Transverse colon (tissue), 4 donors: ENCODE measurements at regions not wholly inside any gene's neighbourhood (a gene's known extent, or its start where the extent isn't known, plus 50 kb on each side); places are given as distances from the start of the nearest gene placed in this dataset.

Source experiments
- DNase-seq: peaks from one replicate; pipeline ENCODE4 v3.0.0-alpha.2; 2019
- H3K27ac ChIP-seq, 4 donors: fragments of 200-600 bp; sonication (generic); 2 replicates each; pipeline ENCODE4 v1.5.1; 2016 to 2018; ENCODE audit warnings: inconsistent platforms in 4 of 4
- H3K27me3 ChIP-seq: fragments of 200-600 bp; sonication (generic); 2 replicates; pipeline ENCODE4 v1.5.1; 2017; ENCODE audit warnings: inconsistent platforms
- H3K36me3 ChIP-seq, 4 donors: fragments of 200-600 bp; sonication (generic); 2 replicates each; pipeline ENCODE4 v1.5.1; 2017 to 2019; ENCODE audit warnings: inconsistent platforms in 4 of 4
- H3K4me1 ChIP-seq, 4 donors: fragments of 200-600 bp; sonication (generic); 2 replicates each; pipeline ENCODE4 v1.5.1; 2017 to 2020; ENCODE audit warnings: inconsistent platforms in 4 of 4
- H3K4me3 ChIP-seq, 4 donors: fragments of 200-600 bp; sonication (generic); 1 replicate in 1 of 4; 2 replicates in 3 of 4; pipeline versions ENCODE4 v1.5.1 to v1.6.1; 2017 to 2019; ENCODE audit warnings: inconsistent platforms in 4 of 4
- H3K9me3 ChIP-seq, 2 donors: fragments of 200-600 bp; sonication (generic); 2 replicates each; pipeline ENCODE4 v1.5.1; 2017 to 2019; ENCODE audit warnings: inconsistent platforms in 2 of 2
- EP300 ChIP-seq: sonication (generic); formaldehyde crosslinking; IDR thresholded peaks from one replicate; pipeline ENCODE4 v1.6.1; 2017; ENCODE audit warnings: antibody characterized with exemption, low read depth
- POLR2A ChIP-seq: fragments of 450-650 bp; IDR thresholded peaks from one replicate; pipeline ENCODE4 v1.6.1; 2016; ENCODE audit warnings: antibody characterized with exemption, mild to moderate bottlenecking, moderate library complexity
- POLR2AphosphoS5 ChIP-seq, 3 donors: sonication (generic); formaldehyde crosslinking; IDR thresholded peaks; one replicate each; pipeline ENCODE4 v1.6.1; 2016; ENCODE audit warnings: antibody characterized with exemption in 3 of 3
- WGBS, 2 donors: methylation state at CpG; one replicate each; pipeline ENCODE4 v1.1.5; 2018; ENCODE audit warnings: low coverage in 1 of 2; 5-methylcytosine and 5-hydroxymethylcytosine counted together
- in situ Hi-C, 4 donors: fragments of 200-750 bp; cut with MboI; loops; one replicate each; pipeline versions ENCODE4 v1.15.0 to v1.15.1; 2017; ENCODE audit warnings: low sequenced_read_pairs in 3 of 4, low pct_ligation_motif_present in 1 of 4, low pct_unique_long_range_greater_than_20kb in 1 of 4
- intact Hi-C: fragments of 100-400 bp; cut with DNase I; formaldehyde crosslinking; loops from one replicate; pipeline ENCODE4 v1.15.1; 2023; ENCODE audit warnings: low total_unique reads
- TF ChIP-seq, protein P1 (sequence below), 5 experiments: fragments of 200-600 bp in 3 of 5; fragments of 450-650 bp in 2 of 5; sonication (generic) in 3 of 5; IDR thresholded peaks; 1 replicate in 2 of 5; 2 replicates in 3 of 5; pipeline ENCODE4 v1.5.1; 2016 to 2017; ENCODE audit warnings: antibody characterized with exemption in 5 of 5, inconsistent platforms in 3 of 5, mild to moderate bottlenecking in 2 of 5, moderate library complexity in 1 of 5

DNA sequence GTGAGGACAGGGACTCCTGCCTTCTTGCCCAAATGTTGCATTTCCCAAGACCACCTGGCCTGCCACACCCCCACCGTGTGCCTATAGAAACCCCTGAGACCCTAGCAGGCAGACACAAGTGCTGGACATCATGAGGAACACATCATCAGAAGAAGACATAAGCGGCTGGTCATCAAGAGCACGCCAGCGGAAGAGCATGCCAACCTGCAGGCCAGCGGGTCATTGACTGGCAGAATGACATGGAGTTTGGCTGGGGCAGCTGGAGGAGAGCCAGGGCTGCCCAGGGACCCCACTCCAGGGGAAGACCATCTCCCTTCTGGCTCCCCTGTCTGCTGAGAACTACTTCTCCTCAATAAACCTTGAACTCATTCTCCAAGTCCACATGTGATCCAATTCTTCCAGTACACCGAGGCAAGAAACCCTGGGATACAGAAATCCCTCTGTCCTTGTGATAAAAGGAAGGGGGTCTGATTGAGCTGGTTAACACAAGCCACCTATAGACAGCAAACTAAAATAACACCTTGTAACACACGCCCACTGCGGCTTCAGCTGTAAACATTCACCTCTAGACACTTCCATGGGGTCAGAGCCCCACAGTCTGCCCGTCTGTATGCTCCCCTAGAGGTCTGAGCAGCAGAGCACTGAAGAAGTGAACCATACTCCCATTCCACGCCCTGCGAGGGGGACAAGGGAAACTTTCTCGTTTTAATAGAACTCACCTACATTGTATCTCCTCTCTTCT, 164.8 kb upstream of the EMCN start:
- Histone ChIP-seq H3K27ac (no peak overlapping the region), H3K4me3 (no peak overlapping the region), H3K27me3 (no peaks in the 10 kb centered on the region), H3K9me3 (no peaks in the 10 kb centered on the region), H3K36me3 (no peaks in the 10 kb centered on the region), H3K4me1 (no peaks in the 10 kb centered on the region)
- WGBS, 2 donors: 80 to 100% methylated on average over 1 to 12 of the region's 12 CpGs
- no peak for DNase-seq
- TF ChIP-seq EP300 (no peak), POLR2A (no peak), POLR2AphosphoS5 (IDR thresholded peaks at IDR 0.05) (no peak)
- TF ChIP-seq, protein P1, sequence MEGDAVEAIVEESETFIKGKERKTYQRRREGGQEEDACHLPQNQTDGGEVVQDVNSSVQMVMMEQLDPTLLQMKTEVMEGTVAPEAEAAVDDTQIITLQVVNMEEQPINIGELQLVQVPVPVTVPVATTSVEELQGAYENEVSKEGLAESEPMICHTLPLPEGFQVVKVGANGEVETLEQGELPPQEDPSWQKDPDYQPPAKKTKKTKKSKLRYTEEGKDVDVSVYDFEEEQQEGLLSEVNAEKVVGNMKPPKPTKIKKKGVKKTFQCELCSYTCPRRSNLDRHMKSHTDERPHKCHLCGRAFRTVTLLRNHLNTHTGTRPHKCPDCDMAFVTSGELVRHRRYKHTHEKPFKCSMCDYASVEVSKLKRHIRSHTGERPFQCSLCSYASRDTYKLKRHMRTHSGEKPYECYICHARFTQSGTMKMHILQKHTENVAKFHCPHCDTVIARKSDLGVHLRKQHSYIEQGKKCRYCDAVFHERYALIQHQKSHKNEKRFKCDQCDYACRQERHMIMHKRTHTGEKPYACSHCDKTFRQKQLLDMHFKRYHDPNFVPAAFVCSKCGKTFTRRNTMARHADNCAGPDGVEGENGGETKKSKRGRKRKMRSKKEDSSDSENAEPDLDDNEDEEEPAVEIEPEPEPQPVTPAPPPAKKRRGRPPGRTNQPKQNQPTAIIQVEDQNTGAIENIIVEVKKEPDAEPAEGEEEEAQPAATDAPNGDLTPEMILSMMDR (IDR thresholded peaks at IDR 0.05): no peak
- in situ Hi-C loops: no loop called here
- intact Hi-C loops: no loop called here

DNA sequence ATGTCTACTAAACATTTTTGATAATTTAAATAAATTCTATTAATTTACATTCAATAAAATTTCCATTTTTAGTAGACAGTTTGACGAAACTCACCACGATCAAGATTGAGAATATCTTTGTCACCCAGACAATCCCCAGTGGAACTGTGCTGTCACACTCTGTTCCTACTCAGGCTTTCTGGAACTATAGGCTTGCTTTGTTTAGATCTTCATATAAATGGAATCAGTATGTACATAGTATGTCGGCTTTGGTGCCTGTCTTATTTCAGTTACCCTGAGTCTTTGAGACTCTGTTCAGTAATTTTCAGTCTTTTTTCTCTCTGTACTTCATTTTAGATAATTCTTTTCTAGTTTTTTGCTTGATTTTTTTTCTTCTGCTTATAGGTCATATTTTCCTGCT, 163.5 kb upstream of the EMCN start:
- no peaks in the 10 kb centered on the region for H3K36me3 ChIP-seq
- DNase-seq: no peak
- intact Hi-C loops (no loop called here), in situ Hi-C loops (no loop called here)
- TF ChIP-seq EP300 (no peak), POLR2A (no peak), POLR2AphosphoS5 (IDR thresholded peaks at IDR 0.05) (no peak)
- TF ChIP-seq, protein P1 (IDR thresholded peaks at IDR 0.05): no peak
- 71 to 84% methylated on average over 3 of the region's 3 CpGs for WGBS, 2 donors
- H3K27me3 ChIP-seq: no peaks in the 10 kb centered on the region
- no peaks in the 10 kb centered on the region for H3K4me1 ChIP-seq
- H3K27ac ChIP-seq: no peak overlapping the region
- H3K9me3 ChIP-seq: no peaks in the 10 kb centered on the region
- H3K4me3 ChIP-seq: no peak overlapping the region

DNA sequence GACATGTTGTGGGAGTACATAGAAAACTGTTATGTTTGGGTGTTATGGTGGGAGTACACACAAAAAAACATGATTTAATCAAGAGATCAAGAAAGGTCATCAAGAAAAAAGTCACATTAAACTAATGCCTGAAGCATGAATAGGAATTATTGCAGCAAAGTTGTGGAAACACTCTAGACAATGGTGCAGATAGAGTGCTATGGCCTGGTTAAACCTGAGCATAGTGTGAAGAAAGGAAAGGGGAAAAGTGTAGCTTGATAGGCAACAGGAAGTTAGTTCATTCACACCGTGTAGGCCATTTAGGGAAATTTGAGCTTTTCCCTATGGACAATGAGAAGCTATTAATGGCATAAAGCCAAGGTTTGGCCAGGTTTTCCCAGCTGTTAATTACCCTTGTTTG, 162.1 kb upstream of the EMCN start:
- Histone ChIP-seq H3K4me1 (no peaks in the 10 kb centered on the region), H3K36me3 (no peaks in the 10 kb centered on the region), H3K27me3 (no peaks in the 10 kb centered on the region), H3K4me3 (no peak overlapping the region), H3K9me3 (no peaks in the 10 kb centered on the region), H3K27ac (no peak overlapping the region)
- DNase-seq: no peak
- in situ Hi-C loops: no loop called here
- intact Hi-C loops: no loop called here
- no peak for TF ChIP-seq POLR2AphosphoS5 (IDR thresholded peaks at IDR 0.05)
- TF ChIP-seq, protein P1 (IDR thresholded peaks at IDR 0.05): no peak
- no peak for TF ChIP-seq POLR2A
- no peak for TF ChIP-seq EP300
- WGBS, 2 donors: 0 to 43% methylated on average over 1 of the region's 1 CpG

DNA sequence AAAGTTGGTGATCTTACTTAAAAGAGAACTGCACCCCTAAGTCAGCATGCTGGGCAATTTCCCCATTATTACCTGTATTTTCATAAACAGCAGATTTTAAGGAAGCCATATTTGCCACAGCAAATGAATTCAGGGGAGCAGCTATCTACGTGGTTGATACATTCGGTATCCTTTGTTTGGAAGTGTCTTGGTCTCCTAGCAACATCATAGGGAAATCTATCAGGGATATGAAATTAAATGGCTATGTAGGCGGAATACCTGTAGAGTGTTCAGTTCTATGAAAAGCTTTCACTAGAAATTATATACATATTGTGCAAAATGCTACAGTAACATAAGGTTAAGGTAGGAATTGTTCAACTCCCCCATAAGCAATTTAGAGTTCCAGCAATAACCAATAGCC, 157.2 kb upstream of the EMCN start:
- no peak for TF ChIP-seq EP300
- TF ChIP-seq, protein P1 (IDR thresholded peaks at IDR 0.05): no peak
- no peak for TF ChIP-seq POLR2AphosphoS5 (IDR thresholded peaks at IDR 0.05)
- TF ChIP-seq POLR2A: no peak
- Histone ChIP-seq H3K27ac (no peak overlapping the region), H3K4me1 (no peaks in the 10 kb centered on the region), H3K9me3 (no peaks in the 10 kb centered on the region), H3K27me3 (no peaks in the 10 kb centered on the region), H3K36me3 (no peaks in the 10 kb centered on the region), H3K4me3 (no peak overlapping the region)
- in situ Hi-C loops (no loop called here), intact Hi-C loops (no loop called here)
- WGBS, 2 donors: 64 to 70% methylated on average over 3 of the region's 3 CpGs
- DNase-seq: no peak
